ENCODE measurements at regions not wholly inside any gene's neighbourhood (a gene's known extent, or its start where the extent isn't known, plus 50 kb on each side); places are given as distances from the start of the nearest gene placed in this dataset.
"Not testable (repeated sequence)": the region's sequence is repeated elsewhere in the genome, so short reads cannot be mapped to it uniquely, and the experiment has no call there.

DNA sequence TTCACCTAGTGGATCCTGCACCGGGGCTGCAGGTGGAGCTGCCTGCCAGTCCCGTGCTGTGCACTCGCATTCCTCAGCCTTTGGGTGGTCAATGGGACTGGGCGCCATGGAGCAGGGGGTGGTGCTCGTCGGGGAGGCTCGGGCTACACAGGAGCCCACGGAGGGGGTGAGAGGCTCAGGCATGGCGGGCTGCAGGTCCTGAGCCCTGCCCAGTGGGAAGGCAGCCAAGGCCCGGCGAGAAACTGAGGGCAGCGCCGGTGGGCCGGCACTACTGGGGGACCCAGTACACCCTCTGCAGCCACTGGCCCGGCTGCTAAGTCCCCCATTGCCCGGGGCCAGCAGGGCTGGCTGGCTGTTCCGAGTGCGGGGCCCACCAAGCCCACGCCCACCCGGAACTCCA is 401.0 kb upstream of the CDH9 start:
- TF ChIP-seq, protein P1, sequence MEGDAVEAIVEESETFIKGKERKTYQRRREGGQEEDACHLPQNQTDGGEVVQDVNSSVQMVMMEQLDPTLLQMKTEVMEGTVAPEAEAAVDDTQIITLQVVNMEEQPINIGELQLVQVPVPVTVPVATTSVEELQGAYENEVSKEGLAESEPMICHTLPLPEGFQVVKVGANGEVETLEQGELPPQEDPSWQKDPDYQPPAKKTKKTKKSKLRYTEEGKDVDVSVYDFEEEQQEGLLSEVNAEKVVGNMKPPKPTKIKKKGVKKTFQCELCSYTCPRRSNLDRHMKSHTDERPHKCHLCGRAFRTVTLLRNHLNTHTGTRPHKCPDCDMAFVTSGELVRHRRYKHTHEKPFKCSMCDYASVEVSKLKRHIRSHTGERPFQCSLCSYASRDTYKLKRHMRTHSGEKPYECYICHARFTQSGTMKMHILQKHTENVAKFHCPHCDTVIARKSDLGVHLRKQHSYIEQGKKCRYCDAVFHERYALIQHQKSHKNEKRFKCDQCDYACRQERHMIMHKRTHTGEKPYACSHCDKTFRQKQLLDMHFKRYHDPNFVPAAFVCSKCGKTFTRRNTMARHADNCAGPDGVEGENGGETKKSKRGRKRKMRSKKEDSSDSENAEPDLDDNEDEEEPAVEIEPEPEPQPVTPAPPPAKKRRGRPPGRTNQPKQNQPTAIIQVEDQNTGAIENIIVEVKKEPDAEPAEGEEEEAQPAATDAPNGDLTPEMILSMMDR (IDR thresholded peaks at IDR 0.05) = not testable (repeated sequence)
- not testable (repeated sequence) for TF ChIP-seq POLR2A, POLR2AphosphoS5 (IDR thresholded peaks at IDR 0.05)
